Endothelial cell of umbilical vein (primary cell): ENCODE measurements at regions not wholly inside any gene's neighbourhood (a gene's known extent, or its start where the extent isn't known, plus 50 kb on each side); places are given as distances from the start of the nearest gene placed in this dataset.

Experiments
- CTCF ChIP-seq, 2 donors: IDR thresholded peaks; 1 replicate in 1 of 2; 2 replicates in 1 of 2; pipeline ENCODE4 v1.5.1; 2011; ENCODE audit warnings: low read length in 2 of 2, mild to moderate bottlenecking in 2 of 2, moderate library complexity in 2 of 2, control low read depth in 1 of 2, inconsistent platforms in 1 of 2, low read depth in 1 of 2; ENCODE audit not compliant: insufficient read depth in 1 of 2; ENCODE audit errors: extremely low read depth in 1 of 2
- EZH2 ChIP-seq: IDR thresholded peaks from 2 replicates; pipeline ENCODE4 v1.6.1; 2012; ENCODE audit warnings: borderline replicate concordance, low read depth, mild to moderate bottlenecking, moderate library complexity, low read length, inconsistent platforms; ENCODE audit not compliant: severe bottlenecking
- FOS ChIP-seq: IDR thresholded peaks from 2 replicates; pipeline ENCODE4 v1.6.1; 2011; ENCODE audit warnings: mild to moderate bottlenecking, low read length, moderate library complexity, borderline replicate concordance; ENCODE audit not compliant: insufficient read depth
- JUN ChIP-seq: IDR thresholded peaks from 2 replicates; pipeline ENCODE4 v1.6.1; 2011; ENCODE audit warnings: borderline replicate concordance, low read depth; ENCODE audit not compliant: insufficient read length, insufficient read depth
- MAX ChIP-seq: IDR thresholded peaks from 2 replicates; pipeline ENCODE4 v1.6.1; 2011; ENCODE audit not compliant: insufficient read depth, insufficient read length
- MYC ChIP-seq: IDR thresholded peaks from one replicate; pipeline ENCODE4 v1.6.1; 2011; ENCODE audit warnings: mild to moderate bottlenecking, low read depth, low read length
- POLR2A ChIP-seq: IDR thresholded peaks from 2 replicates; pipeline ENCODE4 v1.6.1; 2012; ENCODE audit warnings: low read depth, mild to moderate bottlenecking, control low read depth, low read length
- POLR2AphosphoS5 ChIP-seq: IDR thresholded peaks from 2 replicates; pipeline ENCODE4 v1.6.1; 2012; ENCODE audit warnings: low read depth, mild to moderate bottlenecking, control low read depth, low read length, moderate library complexity; ENCODE audit not compliant: insufficient read depth

DNA sequence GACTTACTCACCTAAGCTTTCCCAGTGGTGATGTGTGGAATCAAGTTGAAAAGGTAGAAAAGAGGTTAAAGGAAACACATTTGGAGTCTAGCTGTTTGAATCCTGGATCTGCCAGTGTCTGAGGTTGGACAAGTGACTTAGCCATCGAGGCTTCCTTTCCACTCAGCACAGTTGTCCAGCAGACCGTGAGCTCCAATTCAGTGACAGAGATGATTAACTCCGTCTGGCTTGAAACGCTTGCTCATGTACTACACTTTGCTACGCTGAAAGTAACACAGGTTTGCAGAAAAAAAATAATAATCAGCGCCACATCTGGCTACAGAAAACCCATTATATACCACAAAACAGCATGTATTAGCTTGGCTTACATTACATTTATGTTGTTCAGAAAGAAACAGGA lies 364.9 kb upstream of the MCTP2 start:
- TF ChIP-seq CTCF (IDR thresholded peaks at IDR 0.05; ENCODE audit: extremely low read depth in 1 of 2, insufficient read depth in 1 of 2, low read depth in 1 of 2, low read length in 2 of 2) (no peak), POLR2AphosphoS5 (no peak), EZH2 (no peak), MAX (no peak), POLR2A (no peak), MYC (no peak), FOS (no peak), JUN (no peak)
